ENCODE measurements at regions not wholly inside any gene's neighbourhood (a gene's known extent, or its start where the extent isn't known, plus 50 kb on each side); places are given as distances from the start of the nearest gene placed in this dataset.

DNA sequence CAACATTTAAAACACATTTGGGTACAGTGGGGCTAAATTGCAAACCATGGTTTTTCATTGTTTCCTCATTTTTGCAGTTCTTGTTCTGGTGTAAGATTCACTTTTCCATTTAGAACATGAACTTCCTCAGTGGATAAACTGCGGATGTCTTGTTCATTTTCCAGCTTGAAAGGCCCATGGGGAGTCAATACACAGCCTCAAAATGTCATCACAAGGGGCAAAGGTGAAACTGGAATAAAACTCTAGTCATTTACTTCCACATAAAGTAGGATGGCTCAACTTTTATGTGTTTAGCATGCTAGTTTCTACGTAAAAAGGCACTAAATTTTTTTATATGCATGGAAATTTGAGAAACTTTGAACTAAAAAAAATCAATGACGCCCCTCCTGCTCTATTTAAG is 718.8 kb downstream of the TLR4 start:
- Histone ChIP-seq H3K27me3 (ENCODE audit: insufficient read depth) (no peaks in the 10 kb centered on the region), H3F3A (replicated peaks; ENCODE audit: low read depth) (no peaks in the 10 kb centered on the region), H4K20me1 (replicated peaks; ENCODE audit: insufficient read depth) (no peaks in the 10 kb centered on the region), H3K4me3 (no peak overlapping the region), H3K27ac (ENCODE audit: low read depth) (no peak overlapping the region), H3K9me2 (ENCODE audit: insufficient read depth) (peaks cover 3% of the 10 kb centered on the region; the same call in 1 of the 2 replicates), H3K4me1 (ENCODE audit: insufficient read depth) (no peaks in the 10 kb centered on the region), H3K79me2 (replicated peaks; ENCODE audit: insufficient read depth) (no peaks in the 10 kb centered on the region), H2AFZ (no peak overlapping the region), H3K4me2 (no peak overlapping the region), H3K36me3 (ENCODE audit: insufficient read depth) (no peaks in the 10 kb centered on the region)
- Mint-ChIP-seq H3K4me1 (no peaks in the 10 kb centered on the region), H3K27me3 (ENCODE audit: insufficient read depth, low read depth, poor library complexity) (no peaks in the 10 kb centered on the region), H3K36me3 (ENCODE audit: low read depth) (no peaks in the 10 kb centered on the region), H3K9me3 (peaks cover 30% of the 10 kb centered on the region), H3K4me3 (no peak overlapping the region), H3K27ac (no peak overlapping the region)
- no peak for ATAC-seq
- TF ChIP-seq, protein P1, sequence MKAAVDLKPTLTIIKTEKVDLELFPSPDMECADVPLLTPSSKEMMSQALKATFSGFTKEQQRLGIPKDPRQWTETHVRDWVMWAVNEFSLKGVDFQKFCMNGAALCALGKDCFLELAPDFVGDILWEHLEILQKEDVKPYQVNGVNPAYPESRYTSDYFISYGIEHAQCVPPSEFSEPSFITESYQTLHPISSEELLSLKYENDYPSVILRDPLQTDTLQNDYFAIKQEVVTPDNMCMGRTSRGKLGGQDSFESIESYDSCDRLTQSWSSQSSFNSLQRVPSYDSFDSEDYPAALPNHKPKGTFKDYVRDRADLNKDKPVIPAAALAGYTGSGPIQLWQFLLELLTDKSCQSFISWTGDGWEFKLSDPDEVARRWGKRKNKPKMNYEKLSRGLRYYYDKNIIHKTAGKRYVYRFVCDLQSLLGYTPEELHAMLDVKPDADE (IDR thresholded peaks at IDR 0.05) = no peak
- TF ChIP-seq NANOG (IDR thresholded peaks at IDR 0.05; ENCODE audit: borderline replicate concordance) (no peak), CREB1 (CRISPR knock-in tag; IDR thresholded peaks at IDR 0.05; ENCODE audit: low read depth) (no peak), JUNB (IDR thresholded peaks at IDR 0.05; ENCODE audit: unreplicated experiment) (no peak), POLR2AphosphoS5 (IDR thresholded peaks at IDR 0.05; ENCODE audit: low read depth) (no peak), STAT1 (IDR thresholded peaks at IDR 0.05; ENCODE audit: unreplicated experiment) (no peak), ZNF331 (CRISPR knock-in tag; IDR thresholded peaks at IDR 0.05; ENCODE audit: low read depth) (no peak), EZH2phosphoT487 (IDR thresholded peaks at IDR 0.05; ENCODE audit: unreplicated experiment) (no peak), ZNF114 (CRISPR knock-in tag; IDR thresholded peaks at IDR 0.05) (no peak)
- TF ChIP-seq, protein P2, sequence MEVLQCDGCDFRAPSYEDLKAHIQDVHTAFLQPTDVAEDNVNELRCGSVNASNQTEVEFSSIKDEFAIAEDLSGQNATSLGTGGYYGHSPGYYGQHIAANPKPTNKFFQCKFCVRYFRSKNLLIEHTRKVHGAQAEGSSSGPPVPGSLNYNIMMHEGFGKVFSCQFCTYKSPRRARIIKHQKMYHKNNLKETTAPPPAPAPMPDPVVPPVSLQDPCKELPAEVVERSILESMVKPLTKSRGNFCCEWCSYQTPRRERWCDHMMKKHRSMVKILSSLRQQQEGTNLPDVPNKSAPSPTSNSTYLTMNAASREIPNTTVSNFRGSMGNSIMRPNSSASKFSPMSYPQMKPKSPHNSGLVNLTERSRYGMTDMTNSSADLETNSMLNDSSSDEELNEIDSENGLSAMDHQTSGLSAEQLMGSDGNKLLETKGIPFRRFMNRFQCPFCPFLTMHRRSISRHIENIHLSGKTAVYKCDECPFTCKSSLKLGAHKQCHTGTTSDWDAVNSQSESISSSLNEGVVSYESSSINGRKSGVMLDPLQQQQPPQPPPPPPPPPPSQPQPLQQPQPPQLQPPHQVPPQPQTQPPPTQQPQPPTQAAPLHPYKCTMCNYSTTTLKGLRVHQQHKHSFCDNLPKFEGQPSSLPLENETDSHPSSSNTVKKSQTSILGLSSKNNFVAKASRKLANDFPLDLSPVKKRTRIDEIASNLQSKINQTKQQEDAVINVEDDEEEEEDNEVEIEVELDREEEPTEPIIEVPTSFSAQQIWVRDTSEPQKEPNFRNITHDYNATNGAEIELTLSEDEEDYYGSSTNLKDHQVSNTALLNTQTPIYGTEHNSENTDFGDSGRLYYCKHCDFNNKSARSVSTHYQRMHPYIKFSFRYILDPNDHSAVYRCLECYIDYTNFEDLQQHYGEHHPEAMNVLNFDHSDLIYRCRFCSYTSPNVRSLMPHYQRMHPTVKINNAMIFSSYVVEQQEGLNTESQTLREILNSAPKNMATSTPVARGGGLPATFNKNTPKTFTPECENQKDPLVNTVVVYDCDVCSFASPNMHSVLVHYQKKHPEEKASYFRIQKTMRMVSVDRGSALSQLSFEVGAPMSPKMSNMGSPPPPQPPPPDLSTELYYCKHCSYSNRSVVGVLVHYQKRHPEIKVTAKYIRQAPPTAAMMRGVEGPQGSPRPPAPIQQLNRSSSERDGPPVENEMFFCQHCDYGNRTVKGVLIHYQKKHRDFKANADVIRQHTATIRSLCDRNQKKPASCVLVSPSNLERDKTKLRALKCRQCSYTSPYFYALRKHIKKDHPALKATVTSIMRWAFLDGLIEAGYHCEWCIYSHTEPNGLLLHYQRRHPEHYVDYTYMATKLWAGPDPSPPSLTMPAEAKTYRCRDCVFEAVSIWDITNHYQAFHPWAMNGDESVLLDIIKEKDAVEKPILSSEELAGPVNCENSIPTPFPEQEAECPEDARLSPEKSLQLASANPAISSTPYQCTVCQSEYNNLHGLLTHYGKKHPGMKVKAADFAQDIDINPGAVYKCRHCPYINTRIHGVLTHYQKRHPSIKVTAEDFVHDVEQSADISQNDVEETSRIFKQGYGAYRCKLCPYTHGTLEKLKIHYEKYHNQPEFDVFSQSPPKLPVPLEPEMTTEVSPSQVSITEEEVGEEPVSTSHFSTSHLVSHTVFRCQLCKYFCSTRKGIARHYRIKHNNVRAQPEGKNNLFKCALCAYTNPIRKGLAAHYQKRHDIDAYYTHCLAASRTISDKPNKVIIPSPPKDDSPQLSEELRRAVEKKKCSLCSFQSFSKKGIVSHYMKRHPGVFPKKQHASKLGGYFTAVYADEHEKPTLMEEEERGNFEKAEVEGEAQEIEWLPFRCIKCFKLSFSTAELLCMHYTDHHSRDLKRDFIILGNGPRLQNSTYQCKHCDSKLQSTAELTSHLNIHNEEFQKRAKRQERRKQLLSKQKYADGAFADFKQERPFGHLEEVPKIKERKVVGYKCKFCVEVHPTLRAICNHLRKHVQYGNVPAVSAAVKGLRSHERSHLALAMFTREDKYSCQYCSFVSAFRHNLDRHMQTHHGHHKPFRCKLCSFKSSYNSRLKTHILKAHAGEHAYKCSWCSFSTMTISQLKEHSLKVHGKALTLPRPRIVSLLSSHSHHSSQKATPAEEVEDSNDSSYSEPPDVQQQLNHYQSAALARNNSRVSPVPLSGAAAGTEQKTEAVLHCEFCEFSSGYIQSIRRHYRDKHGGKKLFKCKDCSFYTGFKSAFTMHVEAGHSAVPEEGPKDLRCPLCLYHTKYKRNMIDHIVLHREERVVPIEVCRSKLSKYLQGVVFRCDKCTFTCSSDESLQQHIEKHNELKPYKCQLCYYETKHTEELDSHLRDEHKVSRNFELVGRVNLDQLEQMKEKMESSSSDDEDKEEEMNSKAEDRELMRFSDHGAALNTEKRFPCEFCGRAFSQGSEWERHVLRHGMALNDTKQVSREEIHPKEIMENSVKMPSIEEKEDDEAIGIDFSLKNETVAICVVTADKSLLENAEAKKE (CRISPR knock-in tag; IDR thresholded peaks at IDR 0.05) = no peak
- TF ChIP-seq, protein P3, sequence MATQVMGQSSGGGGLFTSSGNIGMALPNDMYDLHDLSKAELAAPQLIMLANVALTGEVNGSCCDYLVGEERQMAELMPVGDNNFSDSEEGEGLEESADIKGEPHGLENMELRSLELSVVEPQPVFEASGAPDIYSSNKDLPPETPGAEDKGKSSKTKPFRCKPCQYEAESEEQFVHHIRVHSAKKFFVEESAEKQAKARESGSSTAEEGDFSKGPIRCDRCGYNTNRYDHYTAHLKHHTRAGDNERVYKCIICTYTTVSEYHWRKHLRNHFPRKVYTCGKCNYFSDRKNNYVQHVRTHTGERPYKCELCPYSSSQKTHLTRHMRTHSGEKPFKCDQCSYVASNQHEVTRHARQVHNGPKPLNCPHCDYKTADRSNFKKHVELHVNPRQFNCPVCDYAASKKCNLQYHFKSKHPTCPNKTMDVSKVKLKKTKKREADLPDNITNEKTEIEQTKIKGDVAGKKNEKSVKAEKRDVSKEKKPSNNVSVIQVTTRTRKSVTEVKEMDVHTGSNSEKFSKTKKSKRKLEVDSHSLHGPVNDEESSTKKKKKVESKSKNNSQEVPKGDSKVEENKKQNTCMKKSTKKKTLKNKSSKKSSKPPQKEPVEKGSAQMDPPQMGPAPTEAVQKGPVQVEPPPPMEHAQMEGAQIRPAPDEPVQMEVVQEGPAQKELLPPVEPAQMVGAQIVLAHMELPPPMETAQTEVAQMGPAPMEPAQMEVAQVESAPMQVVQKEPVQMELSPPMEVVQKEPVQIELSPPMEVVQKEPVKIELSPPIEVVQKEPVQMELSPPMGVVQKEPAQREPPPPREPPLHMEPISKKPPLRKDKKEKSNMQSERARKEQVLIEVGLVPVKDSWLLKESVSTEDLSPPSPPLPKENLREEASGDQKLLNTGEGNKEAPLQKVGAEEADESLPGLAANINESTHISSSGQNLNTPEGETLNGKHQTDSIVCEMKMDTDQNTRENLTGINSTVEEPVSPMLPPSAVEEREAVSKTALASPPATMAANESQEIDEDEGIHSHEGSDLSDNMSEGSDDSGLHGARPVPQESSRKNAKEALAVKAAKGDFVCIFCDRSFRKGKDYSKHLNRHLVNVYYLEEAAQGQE (IDR thresholded peaks at IDR 0.05; ENCODE audit: unreplicated experiment) = no peak
- TF ChIP-seq, protein P4, sequence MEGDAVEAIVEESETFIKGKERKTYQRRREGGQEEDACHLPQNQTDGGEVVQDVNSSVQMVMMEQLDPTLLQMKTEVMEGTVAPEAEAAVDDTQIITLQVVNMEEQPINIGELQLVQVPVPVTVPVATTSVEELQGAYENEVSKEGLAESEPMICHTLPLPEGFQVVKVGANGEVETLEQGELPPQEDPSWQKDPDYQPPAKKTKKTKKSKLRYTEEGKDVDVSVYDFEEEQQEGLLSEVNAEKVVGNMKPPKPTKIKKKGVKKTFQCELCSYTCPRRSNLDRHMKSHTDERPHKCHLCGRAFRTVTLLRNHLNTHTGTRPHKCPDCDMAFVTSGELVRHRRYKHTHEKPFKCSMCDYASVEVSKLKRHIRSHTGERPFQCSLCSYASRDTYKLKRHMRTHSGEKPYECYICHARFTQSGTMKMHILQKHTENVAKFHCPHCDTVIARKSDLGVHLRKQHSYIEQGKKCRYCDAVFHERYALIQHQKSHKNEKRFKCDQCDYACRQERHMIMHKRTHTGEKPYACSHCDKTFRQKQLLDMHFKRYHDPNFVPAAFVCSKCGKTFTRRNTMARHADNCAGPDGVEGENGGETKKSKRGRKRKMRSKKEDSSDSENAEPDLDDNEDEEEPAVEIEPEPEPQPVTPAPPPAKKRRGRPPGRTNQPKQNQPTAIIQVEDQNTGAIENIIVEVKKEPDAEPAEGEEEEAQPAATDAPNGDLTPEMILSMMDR (conservative IDR thresholded peaks at IDR 0.05; ENCODE audit: low read depth in 2 of 2) = no peak
- no peak for DNase-seq (ENCODE audit: low spot score)

Data from GM23338 (cell line).